Stimulated activated CD4-positive, alpha-beta T cell treated with anti-CD3 and anti-CD28 coated beads, Interleukin-2, amount 100 ng/mL, for 48 hours (primary cell): ENCODE measurements at regions not wholly inside any gene's neighbourhood (a gene's known extent, or its start where the extent isn't known, plus 50 kb on each side); places are given as distances from the start of the nearest gene placed in this dataset.
"Not testable (repeated sequence)": the region's sequence is repeated elsewhere in the genome, so short reads cannot be mapped to it uniquely, and the experiment has no call there.

Source experiments
- DNase-seq, 2 donors: peaks; one replicate each; pipeline ENCODE4 v3.0.0-alpha.2; 2020

DNA sequence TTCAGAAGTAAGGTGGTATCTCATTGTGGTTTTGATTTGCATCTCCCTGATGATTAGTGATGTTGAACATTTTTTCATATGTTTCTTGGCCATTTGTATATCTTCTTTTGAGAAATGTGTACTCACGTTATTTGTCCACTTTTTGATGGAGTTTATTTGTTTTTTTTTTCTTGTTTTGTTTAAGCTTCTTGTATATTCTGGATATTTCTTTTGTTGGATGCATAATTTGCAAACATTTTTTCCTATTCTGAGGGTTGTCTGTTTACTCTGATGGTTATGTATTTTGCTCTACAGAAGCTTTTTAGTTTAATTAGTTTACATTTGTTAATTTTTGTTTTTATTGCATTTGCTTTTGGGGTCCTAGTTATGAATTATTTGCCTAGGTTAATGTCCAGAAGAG is 927.4 kb upstream of the LRFN5 start:
- DNase-seq = no peak

DNA sequence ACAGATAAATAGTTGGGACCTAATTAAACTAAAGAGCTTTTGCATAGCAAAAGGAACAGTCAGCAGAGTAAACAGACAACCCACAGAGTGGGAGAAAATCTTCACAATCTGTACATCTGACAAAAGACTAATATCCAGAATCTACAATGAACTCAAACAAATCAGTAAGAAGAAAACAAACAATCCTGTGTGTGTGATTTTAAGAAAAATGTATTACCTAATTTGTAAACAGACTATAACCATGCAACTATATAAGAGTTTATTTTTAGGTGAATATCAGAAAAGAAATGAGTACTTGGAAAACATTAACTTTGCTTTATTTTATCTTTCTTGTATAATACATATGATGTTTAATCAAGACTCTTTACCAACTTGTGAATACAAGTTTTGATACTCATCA is 929.5 kb upstream of the LRFN5 start:
- not testable (repeated sequence) for DNase-seq

DNA sequence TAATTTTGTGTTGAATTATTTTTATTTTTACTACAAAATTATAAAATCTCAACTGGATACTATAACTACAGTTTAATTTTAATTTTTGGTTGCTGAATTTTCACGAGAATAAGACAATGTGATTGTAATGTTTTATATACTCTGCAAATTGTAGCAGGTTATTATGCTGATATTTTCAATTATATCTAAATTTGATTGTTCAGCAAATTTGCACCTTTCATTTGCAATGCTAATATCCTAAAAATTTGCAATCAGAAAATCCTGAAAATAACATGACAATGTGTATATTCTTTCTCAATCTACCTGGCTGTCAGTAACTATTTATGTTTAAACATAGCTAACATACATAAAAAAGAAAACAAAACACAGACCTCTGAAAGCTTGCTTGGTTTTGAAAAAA is 932.2 kb upstream of the LRFN5 start:
- DNase-seq = no peak

DNA sequence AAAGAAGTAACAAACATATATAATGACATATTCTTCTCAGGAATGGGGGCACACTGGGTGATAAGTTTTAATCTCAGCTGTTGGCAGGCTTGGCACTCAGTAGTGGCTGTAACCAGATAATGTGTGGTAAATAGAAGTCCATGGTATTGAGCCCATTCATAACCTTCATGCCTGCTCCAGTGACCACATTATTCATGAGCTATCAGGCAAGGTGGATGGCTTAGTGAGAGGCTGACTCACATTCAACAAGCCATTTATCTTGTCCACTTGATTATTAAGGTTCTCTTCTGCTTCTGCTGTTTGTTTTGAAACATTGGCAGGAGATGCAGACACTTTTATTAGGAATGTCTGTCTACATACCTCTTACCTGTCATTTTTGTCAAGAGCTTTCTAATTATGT is 950.4 kb upstream of the LRFN5 start:
- DNase-seq = no peak

DNA sequence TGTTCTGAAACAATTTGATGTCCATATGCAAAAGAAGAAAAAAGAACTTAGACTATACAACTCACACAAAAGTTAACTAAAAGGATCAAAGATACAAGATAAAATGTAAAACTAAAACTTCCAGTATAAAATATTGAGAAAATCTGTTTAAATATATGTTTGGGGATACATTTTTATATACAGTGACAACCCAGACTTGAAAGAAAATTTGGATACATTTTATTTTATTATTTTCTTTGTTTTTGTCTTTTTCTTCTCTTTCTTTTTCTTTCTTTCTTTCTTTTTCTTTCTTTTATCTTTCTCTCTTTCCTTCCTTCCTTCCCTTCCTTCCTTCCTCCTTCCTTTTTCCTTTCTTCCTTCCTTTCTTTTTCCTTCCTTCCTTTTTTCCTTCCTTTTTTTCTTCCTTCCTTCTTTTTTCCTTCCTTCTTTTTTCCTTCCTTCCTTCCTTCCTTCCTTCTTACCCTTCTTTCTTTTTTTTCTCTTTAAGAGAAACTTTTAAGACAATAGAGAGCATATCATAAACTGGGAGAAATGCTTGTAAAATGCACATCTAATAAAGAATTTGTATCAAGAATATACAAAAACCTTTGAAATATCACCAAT is 954.5 kb upstream of the LRFN5 start:
- no peak for DNase-seq

DNA sequence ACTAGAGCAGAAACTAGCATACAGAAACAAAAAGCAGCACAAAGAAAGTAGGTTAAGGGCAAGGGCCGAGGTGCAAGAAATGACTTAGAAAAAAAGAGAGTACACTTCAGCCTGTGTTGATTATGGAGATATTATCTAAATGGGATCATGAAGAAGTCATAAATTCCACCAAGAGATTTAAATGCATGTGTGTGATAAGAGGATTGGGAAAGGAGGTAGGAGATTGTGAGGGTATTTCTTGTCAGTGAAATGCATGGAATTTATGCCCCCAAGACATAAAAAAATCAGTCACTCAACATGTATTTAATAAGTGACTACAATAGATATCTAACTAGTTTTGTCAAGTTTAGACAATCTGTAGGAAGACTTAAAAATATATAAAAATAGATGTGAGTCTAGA is 976.2 kb upstream of the LRFN5 start:
- no peak for DNase-seq

DNA sequence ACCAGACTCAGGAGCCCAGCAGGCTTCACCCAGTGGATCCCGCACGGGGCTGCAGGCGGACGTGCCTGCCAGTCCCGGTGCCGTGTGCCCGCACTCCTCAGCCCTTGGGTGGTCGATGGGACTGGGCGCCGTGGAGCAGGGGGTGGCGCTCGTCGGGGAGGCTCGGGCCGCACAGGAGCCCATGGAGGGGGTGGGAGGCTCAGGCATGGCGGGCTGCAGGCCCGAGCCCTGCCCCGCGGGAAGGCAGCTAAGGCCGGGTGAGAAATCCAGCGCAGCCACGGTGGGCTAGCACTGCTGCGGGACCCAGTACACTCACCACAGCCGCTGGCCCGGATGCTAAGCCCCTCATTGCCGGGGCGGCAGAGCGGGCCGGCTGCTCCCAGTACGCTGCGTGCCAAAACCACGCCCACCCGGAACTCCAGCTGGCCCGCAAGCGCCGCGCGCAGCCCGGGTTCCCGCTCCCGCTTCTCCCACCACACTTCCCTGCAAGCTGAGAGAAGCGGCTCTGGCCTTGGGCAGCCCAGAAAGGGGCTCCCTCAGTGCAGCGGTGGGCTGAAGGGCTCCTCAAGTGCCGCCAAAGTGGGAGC is 977.0 kb upstream of the LRFN5 start:
- not testable (repeated sequence) for DNase-seq

DNA sequence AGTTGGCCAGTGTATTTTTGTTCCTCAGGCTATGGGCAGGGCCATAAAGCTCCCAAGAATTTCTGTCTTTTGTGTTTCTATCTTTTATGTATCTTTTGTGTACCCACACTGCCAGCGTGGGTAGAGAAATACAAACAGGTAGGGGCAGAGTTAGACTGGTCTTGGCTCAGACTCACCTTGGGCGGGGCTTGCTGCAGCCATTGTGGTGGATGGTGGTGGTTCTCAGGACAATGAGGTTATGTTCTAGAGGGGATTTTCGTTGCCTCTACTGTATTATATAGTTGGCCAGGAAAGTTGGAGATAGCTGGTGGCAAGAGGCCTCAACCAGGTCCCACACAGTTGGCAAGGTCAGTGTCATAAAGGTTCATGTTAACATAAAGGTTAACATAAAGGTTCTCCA is 977.5 kb upstream of the LRFN5 start:
- no peak for DNase-seq

DNA sequence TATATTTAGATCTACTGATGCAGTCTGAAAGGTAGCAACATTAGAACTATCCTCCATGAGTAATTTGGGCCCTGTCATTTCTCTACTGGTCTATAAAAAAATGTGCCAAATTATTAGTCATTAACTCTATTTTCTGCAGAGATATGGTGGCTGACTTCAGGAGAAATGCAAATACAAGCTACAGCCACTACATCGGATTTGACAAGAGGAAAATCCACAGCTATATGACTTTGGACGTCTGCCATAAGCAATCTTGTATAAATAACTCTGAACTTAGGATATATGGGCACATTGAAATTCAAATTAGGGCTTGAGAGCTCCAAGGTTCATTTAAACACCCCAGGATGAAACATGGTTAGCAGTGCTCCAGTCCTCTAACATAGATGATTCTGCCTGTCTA is 983.0 kb upstream of the LRFN5 start:
- no peak for DNase-seq

DNA sequence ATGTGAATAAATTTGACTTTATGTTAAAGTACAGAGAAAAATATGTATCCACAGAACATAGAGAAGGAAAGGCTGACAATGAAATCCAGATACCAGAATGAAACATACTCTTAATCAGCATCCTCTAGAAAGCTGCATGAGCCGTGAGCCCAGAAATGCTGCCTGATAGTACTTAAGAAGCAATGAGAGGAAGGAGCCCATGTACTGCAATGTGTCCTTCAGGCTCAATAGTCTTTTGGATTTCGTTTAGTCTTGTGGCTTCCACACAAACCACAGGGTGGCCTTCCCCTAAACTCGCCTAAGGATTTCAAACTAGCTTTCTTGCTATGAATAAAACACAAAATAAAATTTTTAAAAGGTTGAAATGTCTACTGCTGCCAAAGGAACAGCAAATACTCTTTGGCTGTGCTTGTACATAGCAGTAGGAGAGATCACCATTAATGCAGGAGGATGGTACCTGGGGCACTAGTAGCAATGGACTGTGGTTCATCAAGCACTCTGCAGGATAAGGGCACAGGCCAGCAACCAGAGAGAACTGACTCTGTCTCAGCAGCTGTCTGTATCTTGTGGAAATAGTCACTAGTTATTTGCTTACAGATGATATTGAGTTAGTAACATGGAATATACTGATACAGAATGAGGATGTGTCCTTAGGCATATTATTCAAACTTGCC is 988.3 kb upstream of the LRFN5 start:
- DNase-seq = no peak

DNA sequence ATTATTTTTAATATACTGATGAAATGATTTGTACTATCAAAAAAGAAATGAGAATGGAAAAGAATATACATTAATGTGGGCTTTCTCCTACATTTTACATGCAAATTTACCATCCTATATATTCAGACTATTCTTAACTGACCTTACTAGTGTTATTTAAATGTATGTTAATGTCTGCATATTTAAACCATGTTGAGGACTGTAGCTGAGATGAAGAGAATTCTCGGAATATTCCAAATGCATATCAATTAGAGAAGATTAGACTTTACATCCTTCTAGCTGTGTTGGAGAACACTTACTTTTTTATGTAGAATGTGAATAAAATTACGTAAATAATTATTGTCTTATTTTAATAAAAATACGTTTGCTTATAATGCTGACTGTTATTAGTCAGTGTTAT is 990.1 kb upstream of the LRFN5 start:
- no peak for DNase-seq

DNA sequence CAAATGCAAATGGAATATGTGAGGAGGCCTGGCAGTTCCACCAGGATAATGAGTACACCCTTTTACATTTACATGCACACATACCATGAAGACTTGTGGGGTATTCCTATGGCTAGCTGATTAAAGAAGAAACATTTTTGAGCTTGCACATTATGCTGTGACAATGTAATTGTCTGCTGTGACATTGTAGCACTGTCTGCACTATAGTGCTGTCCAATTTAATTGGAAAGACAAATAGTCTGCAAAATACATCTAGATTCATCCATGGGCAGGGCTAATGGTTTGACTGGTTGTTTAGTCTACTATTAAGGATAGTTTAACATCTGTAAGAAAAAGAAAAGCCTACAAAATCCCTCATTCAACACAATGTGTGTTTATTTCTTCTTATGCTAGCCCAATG is 1005.6 kb upstream of the LRFN5 start:
- DNase-seq = no peak

DNA sequence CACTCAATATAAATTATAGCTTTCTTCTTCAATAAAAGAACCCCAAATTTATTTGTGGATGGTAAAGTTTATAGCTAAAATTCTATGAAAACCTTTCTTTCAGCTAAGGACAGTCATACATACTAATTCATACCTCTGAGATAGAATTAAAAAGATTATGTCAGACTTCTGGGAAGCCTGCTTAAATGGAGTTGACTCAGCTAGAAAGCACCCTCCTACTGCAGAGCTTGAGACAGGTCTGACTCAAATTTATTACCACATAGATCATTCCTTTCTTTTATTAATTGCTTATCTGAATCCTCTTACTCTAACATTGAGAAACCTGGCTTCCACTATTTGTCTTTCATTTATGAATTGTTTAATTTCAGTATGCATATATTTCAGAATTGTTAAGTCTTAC is 1007.0 kb upstream of the LRFN5 start:
- DNase-seq = no peak

DNA sequence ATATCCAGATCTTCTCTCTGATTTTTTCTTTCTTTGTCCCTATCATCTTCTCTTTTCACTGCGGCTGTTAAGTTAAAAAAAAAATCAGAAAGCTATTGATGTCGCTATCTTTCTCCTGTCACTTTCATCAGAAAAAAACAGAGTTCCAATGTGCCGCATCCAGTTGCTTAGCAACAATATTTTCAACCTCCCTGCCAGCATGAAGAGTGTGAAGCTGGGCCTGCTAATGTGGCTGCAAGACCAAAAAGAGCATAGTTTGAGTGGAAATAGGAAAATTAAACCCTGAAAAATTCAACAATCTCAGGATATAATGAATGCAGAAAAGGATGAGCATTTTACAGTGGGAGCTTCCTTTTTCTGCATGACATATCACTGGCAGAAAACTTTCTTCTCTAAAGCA is 1025.4 kb upstream of the LRFN5 start:
- no peak for DNase-seq

DNA sequence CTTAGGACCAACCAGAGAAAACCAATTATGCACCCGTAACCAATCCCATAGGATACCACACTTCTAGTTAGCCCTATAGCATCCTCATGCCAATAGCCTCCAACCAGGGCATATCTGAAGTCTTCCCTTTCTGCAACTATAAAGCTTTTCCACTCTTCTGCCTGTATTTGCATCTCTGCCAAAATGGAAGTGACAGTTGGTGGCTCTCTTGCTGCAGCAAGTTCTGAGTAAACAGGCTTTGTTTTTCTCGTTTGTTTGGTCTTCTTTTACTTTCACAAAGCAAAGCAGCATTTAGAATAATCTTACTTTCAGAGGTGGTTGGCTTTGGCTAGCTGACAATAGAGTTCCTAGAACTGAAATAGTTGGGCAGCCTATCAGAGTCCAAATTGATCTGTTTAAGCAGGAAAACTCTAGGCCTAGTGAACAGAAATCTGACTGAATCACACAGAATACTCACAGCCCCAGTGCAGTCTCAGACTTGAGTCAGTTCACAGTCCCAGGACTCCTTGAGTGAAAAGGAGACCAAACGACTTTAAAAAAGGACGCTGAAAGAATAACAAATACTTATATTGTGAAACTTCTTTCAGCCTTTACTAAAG is 1029.7 kb upstream of the LRFN5 start:
- DNase-seq = no peak

DNA sequence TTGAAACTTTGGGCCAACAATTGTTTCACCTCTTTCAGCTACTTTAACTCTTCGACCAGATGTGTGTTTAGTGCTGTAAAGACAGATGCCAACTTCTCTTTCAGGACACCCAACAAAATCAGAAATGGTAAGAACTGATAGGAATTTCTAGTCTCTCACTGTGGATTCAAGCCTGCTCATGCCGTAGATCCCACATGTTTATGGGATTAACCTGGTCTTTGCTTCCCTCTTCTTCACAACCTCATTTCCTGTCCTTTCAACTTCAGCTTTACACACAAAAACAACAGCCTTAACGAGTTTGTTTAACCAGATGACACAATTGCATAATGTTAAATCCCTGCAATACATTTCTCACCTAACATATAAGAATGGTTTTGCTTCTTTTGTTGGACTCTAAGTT is 1031.9 kb upstream of the LRFN5 start:
- DNase-seq = no peak

DNA sequence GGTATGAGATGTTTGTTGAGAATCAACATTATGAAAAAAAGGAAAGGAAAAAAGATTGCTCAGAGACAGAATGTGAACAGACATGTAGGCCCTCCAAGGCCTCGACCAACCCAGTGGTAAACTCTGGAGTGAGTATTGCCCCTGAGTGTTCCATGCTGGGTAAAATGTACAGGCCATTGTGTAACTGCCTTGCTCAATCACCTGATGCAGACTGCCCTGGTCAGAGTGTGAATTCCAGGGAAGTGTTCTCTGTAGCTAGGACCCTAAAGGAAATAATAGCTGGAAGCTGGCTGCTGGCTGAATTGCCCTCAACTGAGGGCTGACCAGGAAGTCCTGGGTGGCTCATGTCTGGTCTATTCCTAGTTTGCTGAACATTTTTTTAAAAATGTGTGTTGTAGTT is 1081.4 kb upstream of the LRFN5 start:
- no peak for DNase-seq

DNA sequence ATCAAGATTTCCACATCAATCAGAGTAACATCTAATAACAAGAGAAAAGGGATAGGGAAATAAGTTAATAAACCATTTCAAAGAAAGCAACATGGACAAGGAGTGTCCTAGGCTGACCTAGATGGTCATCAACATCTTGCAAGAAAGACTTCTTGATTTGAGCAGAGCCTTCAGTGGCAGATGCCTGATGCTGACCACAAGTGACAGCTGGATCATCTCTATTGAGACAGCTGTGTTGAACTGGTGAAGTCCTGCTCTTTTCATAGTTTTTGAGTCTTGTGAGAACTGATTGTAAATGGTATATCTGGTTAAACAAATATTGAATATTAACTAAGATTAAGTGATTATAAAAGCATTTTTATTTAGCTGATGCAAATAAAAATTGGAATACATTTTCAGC is 1083.6 kb upstream of the LRFN5 start:
- DNase-seq = no peak

DNA sequence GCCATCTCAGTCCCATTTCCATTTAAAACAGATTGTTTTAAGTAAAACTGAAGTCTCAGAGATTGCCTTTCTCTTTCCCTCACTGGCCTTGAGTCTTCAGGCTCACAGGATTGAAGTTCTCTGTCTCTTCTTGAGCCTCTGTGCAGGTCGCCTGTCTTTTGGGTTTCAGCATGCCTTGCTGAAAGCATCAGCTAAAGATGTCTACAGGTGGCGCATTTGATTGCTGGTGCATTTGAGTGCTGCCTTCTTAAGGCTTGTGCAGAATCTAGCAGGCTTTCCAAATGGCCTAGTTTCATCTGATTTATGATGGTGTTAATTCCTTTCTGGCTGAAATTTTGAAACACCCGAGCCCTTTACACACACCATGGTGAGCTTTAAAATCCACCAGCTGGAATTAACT is 1062.2 kb upstream of the FBXO33 start:
- DNase-seq = no peak

DNA sequence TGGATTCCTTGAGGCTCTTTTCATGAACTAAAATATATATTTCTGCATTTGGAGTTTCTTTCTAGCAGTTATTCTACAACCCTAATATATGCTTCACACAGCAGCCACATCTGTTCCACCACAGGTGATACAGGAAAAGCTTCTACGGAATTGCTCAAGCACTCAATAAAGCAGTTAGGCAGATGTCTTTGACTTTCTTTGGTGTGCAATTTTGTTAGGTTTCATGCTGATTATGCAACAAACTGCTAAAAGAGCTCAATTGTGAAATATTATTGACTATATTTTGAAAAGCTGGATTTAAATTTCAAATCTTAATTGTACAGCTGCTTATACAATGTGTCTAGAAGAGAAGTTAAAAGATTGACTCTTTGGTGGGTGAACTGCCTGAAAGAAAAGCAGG is 1055.6 kb upstream of the FBXO33 start:
- no peak for DNase-seq

DNA sequence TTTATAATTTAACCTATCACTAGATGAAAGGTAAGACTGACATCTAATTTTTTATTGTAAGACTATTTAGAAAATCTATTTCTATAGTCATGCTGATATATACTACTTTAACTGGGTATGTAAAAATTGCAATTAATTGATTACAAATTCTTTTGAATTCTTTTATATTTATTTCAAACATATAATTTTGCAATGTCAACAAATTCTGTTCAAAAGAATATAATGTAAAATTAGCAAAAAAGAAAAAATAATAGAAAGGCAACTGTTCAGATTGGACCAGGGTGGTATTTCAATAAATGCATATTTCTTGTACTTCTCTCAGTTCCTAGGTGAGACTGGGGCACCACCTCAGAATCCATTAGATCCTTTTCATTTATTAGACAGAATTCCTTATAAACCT is 1053.5 kb upstream of the FBXO33 start:
- DNase-seq = no peak

DNA sequence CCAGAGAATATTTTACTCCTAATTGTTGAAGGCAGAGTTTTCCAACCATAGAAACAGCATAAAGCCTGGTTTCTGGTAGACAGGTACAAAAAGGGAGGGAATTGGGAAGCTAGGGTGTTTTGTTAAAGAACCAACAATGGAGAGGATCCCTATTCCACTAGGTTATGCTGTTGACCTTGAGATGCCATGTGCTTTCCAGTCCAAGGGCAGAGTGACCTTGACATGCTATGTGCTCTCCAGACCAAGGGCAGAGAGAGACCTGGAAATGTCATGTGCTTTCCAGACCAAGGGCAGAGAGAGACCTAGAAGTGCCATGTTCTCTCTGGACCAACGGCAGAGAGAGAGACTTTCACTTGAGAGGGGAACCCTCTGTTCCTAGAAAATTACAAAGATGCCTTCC is 1043.8 kb upstream of the FBXO33 start:
- no peak for DNase-seq

DNA sequence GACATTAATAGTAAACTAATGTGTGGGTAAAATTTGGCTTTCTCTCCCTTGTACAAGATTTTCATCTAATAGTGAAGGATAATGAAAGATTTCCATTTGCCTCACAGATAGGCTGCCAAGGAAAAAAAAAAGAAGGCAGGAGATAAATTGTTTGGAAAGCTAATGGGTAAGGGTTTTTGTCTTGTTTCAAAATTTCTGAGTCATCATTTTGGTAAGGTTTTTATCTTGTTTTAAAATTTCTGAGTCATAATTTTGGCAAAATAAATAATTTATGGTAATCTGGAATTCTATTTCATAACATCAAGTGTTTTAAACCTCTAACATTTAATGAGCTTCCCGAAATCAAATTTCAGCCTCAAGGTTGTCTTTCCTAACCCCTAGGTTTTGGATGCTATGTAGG is 1035.7 kb upstream of the FBXO33 start:
- no peak for DNase-seq

DNA sequence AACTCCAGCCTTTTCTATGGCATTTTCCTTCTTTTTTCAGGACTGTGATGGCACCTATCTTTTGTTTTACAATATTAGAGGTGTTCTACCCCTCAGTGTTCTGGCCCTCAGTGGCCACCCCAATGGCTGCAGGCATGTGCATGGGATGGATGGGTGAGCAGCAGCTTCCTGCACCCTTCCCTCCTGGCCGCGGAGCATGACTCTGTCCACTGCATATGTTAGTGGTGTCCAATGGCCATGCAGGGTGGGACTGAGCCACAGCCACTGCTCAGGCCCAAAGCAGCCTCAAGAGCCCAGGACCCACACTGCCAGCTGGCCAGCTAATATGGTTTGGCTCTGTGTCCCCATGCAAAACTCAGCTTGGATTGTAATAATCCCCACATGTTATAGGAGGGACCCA is 1032.3 kb upstream of the FBXO33 start:
- DNase-seq = no peak

DNA sequence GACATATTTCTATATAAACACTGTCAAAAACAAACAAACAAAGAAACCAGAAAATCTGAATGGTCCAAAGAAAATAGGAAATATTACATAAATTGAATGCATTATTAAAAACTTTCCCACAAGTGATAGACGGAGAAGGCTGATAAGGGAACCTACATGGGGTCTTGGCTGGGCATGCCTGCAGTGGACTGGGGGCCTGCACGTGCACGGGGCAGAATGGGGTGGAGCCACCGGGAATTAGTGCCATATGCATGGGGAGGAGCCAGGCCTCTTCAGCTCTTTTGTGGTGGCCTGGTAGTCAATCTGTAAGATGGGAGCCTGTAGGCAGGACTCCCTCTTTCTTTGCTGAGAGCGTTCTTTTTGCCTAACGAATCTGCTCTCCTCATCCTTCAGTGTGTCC is 1031.7 kb upstream of the FBXO33 start:
- no peak for DNase-seq
